Right lobe of liver (tissue), 4 donors: ENCODE measurements at regions not wholly inside any gene's neighbourhood (a gene's known extent, or its start where the extent isn't known, plus 50 kb on each side); places are given as distances from the start of the nearest gene placed in this dataset.
"Not testable (repeated sequence)": the region's sequence is repeated elsewhere in the genome, so short reads cannot be mapped to it uniquely, and the experiment has no call there.

ENCODE experiments used
- CTCF ChIP-seq, 4 donors: fragments of 200-600 bp in 3 of 4; fragments of 450-650 bp in 1 of 4; IDR thresholded peaks; one replicate each; pipeline versions ENCODE4 v1.5.1 to v1.8.0; 2016 to 2022; ENCODE audit warnings: antibody characterized with exemption in 4 of 4, mild to moderate bottlenecking in 2 of 4
- POLR2A ChIP-seq: fragments of 450-650 bp; IDR thresholded peaks from one replicate; pipeline ENCODE4 v1.6.1; 2017; ENCODE audit warnings: antibody characterized with exemption, mild to moderate bottlenecking
- donor health status: DM: no; HTN: no; CAD: no.
- donor health status: DM: no; HTN: no; CAD: no.
- donor health status: DM: no; HTN: yes; CAD: no.

- not testable (repeated sequence) for TF ChIP-seq CTCF (IDR thresholded peaks at IDR 0.05); POLR2A
Measured at GRCh38 chr10:32177594-32177993, 121.4 kb upstream of the KIF5B start.
